ENCODE measurements at regions not wholly inside any gene's neighbourhood (a gene's known extent, or its start where the extent isn't known, plus 50 kb on each side); places are given as distances from the start of the nearest gene placed in this dataset.

DNA sequence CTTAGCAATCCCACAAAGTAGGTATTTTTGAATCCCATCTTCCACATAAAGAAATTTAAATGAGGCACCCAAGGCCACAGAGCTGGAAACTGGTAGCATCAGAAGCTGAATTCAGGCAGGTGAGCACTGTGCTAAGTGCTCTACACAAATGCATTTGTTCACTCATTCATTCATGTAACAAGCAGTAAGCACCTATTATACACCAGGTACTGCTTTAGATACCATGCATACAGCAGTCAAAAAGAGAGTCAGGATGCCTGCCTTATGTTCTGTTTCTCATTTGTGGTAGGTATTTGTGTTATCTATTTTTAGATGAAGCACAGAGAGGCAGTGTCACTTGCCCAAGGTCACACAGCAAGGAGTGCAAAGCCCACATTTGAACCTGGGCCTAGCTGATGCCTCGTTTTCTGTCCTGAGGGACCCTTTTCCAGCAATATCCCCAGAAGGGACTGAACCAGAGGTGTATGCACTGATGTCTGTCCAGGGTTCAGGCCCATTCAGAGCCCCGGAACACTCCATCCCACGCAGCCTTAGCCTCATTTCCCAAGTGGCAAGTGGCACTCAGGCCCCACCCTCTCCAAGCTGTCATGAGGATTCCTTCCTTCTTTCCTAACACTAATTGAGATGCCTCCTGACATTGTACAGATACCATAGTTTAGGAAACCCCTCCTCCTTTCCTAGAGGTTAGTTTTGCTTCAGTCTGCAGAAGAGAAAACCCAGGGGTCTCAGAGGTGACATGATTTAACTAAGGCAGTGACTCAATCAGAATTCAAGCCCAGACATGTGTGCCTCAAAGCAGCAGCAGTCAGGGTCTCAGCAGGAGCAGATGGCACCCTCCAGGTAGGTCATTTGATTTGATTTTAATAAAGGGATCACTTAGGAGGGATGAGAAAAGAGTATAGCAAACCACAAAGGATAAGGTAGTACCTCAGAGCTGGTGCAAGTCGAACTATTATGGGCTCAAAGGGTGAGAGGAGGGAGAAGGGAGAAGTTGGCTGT, 61.2 kb upstream of the SIRPA start:
- 78% methylated on average over 4 of the region's 4 CpGs for WGBS
- DNase-seq (ENCODE audit: low read depth in 6 of 9, low spot score in 9 of 9): no peak
- no peaks in the 10 kb centered on the region for H3K36me3 ChIP-seq (ENCODE audit: control insufficient read depth in 2 of 2, insufficient read depth in 2 of 2, low read length in 1 of 2)
- H3K4me3 ChIP-seq (ENCODE audit: low read length in 2 of 2): no peak overlapping the region
- H3K9me3 ChIP-seq (ENCODE audit: control insufficient read depth in 2 of 2, insufficient read depth in 1 of 2, low read length in 1 of 2): no peaks in the 10 kb centered on the region
- no peak overlapping the region for H3K27ac ChIP-seq (ENCODE audit: low read depth in 1 of 2, low read length in 1 of 2)
- H3K27me3 ChIP-seq (ENCODE audit: control insufficient read depth in 2 of 2, insufficient read depth in 1 of 2, low read length in 1 of 2): no peaks in the 10 kb centered on the region
- no peaks in the 10 kb centered on the region for H3K4me1 ChIP-seq (ENCODE audit: control insufficient read depth in 2 of 2, insufficient read depth in 2 of 2, low read length in 2 of 2)

DNA sequence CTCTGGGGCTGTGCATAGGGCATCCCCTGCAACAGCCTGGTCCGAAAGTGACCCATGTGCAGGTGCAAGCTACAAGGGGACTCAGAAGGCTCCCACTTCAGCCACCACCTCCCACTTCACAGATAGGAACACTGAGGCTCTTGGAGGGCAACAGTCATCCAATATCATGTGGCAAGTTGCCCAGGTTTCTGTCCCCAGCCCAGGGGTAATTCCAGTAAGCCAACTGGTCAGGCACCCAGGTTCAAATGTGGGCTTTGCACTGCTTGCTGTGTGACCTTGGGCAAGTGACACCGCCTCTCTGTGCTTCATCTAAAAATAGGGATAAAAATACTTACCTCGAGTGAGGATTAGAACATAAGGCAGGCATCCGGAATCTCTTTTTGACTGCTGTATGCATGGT, 62.0 kb upstream of the SIRPA start:
- 95% methylated on average over 4 of the region's 4 CpGs for WGBS
- no peak for DNase-seq (ENCODE audit: low read depth in 6 of 9, low spot score in 9 of 9)
- H3K4me3 ChIP-seq (ENCODE audit: low read length in 2 of 2): no peak overlapping the region
- H3K9me3 ChIP-seq (ENCODE audit: control insufficient read depth in 2 of 2, insufficient read depth in 1 of 2, low read length in 1 of 2): no peaks in the 10 kb centered on the region
- no peaks in the 10 kb centered on the region for H3K36me3 ChIP-seq (ENCODE audit: control insufficient read depth in 2 of 2, insufficient read depth in 2 of 2, low read length in 1 of 2)
- no peaks in the 10 kb centered on the region for H3K4me1 ChIP-seq (ENCODE audit: control insufficient read depth in 2 of 2, insufficient read depth in 2 of 2, low read length in 2 of 2)
- H3K27me3 ChIP-seq (ENCODE audit: control insufficient read depth in 2 of 2, insufficient read depth in 1 of 2, low read length in 1 of 2): no peaks in the 10 kb centered on the region
- H3K27ac ChIP-seq (ENCODE audit: low read depth in 1 of 2, low read length in 1 of 2): no peak overlapping the region

DNA sequence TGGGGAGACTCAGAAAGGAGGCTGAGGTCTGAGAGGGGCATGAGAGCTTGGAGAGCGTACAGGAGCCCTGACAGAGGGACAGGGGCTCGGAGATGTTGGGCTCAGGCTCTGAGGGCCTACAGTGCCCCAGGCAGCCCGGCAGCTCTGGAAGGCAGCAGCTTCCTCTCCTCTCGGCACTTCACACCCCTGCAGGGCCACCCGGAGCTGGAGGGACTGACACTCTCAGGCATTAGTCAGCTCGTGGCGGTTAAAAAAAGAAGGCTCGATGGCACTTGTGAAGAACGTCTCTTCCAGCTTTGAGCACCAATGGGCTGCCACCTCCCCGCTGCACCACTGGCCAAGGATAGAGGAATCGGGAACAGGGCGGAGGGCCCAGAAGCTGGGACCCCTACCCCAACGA, 62.6 kb upstream of the SIRPA start:
- Histone ChIP-seq H3K4me3 (ENCODE audit: low read length in 2 of 2) (no peak overlapping the region), H3K27ac (ENCODE audit: low read depth in 1 of 2, low read length in 1 of 2) (no peak overlapping the region), H3K4me1 (ENCODE audit: control insufficient read depth in 2 of 2, insufficient read depth in 2 of 2, low read length in 2 of 2) (no peaks in the 10 kb centered on the region), H3K36me3 (ENCODE audit: control insufficient read depth in 2 of 2, insufficient read depth in 2 of 2, low read length in 1 of 2) (no peaks in the 10 kb centered on the region), H3K9me3 (ENCODE audit: control insufficient read depth in 2 of 2, insufficient read depth in 1 of 2, low read length in 1 of 2) (no peaks in the 10 kb centered on the region), H3K27me3 (ENCODE audit: control insufficient read depth in 2 of 2, insufficient read depth in 1 of 2, low read length in 1 of 2) (no peaks in the 10 kb centered on the region)
- no peak for DNase-seq (ENCODE audit: low read depth in 6 of 9, low spot score in 9 of 9)
- 92% methylated on average over 13 of the region's 13 CpGs for WGBS

DNA sequence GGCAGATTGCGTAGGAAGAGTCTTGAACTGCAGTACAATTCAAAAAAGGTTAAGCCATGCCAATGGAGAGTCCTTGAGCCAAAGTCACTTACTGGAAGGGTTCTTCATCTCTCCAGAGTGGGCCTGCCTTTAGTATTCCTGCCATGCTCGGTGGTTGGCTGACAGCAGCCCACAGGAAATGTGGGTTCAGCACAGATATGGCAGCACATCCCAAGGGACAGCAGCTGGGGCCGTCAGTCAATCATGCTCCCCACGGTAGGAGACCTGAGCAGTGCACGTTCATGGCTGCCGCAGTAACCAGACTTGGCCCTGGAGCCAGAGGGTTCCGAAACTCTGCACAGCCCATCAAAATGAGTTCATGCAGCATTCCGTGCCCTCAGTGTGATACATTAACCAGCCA, 63.6 kb upstream of the SIRPA start:
- no peaks in the 10 kb centered on the region for H3K9me3 ChIP-seq (ENCODE audit: control insufficient read depth in 2 of 2, insufficient read depth in 1 of 2, low read length in 1 of 2)
- H3K27ac ChIP-seq (ENCODE audit: low read depth in 1 of 2, low read length in 1 of 2): no peak overlapping the region
- WGBS: 78% methylated on average over 8 of the region's 8 CpGs
- no peaks in the 10 kb centered on the region for H3K27me3 ChIP-seq (ENCODE audit: control insufficient read depth in 2 of 2, insufficient read depth in 1 of 2, low read length in 1 of 2)
- no peaks in the 10 kb centered on the region for H3K4me1 ChIP-seq (ENCODE audit: control insufficient read depth in 2 of 2, insufficient read depth in 2 of 2, low read length in 2 of 2)
- no peak overlapping the region for H3K4me3 ChIP-seq (ENCODE audit: low read length in 2 of 2)
- DNase-seq (ENCODE audit: low read depth in 6 of 9, low spot score in 9 of 9): no peak
- H3K36me3 ChIP-seq (ENCODE audit: control insufficient read depth in 2 of 2, insufficient read depth in 2 of 2, low read length in 1 of 2): no peaks in the 10 kb centered on the region

DNA sequence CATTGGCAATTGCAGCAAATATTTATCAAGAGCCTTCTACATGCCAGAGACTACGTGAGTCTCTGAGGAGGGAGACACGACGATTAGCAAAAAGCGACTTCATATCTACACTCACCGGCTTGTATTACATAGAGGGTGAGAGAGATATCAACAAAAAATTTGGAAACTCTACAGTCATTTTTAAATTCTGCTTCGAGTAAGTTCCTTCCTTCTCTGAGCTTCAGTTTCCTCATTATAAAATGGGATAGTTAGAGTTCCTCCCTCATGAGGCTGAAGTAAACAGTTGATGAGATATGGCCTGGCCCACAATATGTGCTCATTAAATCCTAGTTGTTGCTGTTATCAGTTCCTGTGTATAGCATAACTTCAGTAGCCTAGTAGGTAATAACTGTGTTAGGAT, 64.1 kb upstream of the SIRPA start:
- H3K4me1 ChIP-seq (ENCODE audit: control insufficient read depth in 2 of 2, insufficient read depth in 2 of 2, low read length in 2 of 2): no peaks in the 10 kb centered on the region
- H3K27me3 ChIP-seq (ENCODE audit: control insufficient read depth in 2 of 2, insufficient read depth in 1 of 2, low read length in 1 of 2): no peaks in the 10 kb centered on the region
- H3K4me3 ChIP-seq (ENCODE audit: low read length in 2 of 2): no peak overlapping the region
- H3K9me3 ChIP-seq (ENCODE audit: control insufficient read depth in 2 of 2, insufficient read depth in 1 of 2, low read length in 1 of 2): no peaks in the 10 kb centered on the region
- no peaks in the 10 kb centered on the region for H3K36me3 ChIP-seq (ENCODE audit: control insufficient read depth in 2 of 2, insufficient read depth in 2 of 2, low read length in 1 of 2)
- H3K27ac ChIP-seq (ENCODE audit: low read depth in 1 of 2, low read length in 1 of 2): no peak overlapping the region
- 87% methylated on average over 6 of the region's 6 CpGs for WGBS
- DNase-seq (ENCODE audit: low read depth in 6 of 9, low spot score in 9 of 9): no peak

DNA sequence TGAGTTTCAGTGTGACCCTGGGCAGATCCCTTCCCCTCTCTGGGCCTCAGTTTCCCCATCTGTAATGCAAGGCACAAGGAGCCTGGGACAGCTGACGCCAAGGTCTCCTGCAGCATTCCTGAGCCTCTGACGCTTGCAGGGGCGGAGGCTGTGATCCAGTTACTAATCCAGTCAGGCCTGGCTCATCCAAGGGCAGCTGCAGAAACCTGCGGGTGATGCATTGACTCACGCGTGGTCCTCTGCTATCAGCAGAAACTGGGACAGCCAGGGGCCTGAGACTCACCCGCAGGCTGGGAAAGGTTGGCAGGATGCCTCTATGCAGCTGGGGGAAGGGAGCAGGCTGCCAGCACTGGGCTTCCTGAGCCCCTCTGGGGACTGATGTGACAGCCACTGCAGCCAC, 65.0 kb upstream of the SIRPA start:
- 89% methylated on average over 7 of the region's 7 CpGs for WGBS
- Histone ChIP-seq H3K27me3 (ENCODE audit: control insufficient read depth in 2 of 2, insufficient read depth in 1 of 2, low read length in 1 of 2) (no peaks in the 10 kb centered on the region), H3K4me1 (ENCODE audit: control insufficient read depth in 2 of 2, insufficient read depth in 2 of 2, low read length in 2 of 2) (no peaks in the 10 kb centered on the region), H3K4me3 (ENCODE audit: low read length in 2 of 2) (no peak overlapping the region), H3K9me3 (ENCODE audit: control insufficient read depth in 2 of 2, insufficient read depth in 1 of 2, low read length in 1 of 2) (no peaks in the 10 kb centered on the region), H3K27ac (ENCODE audit: low read depth in 1 of 2, low read length in 1 of 2) (no peak overlapping the region), H3K36me3 (ENCODE audit: control insufficient read depth in 2 of 2, insufficient read depth in 2 of 2, low read length in 1 of 2) (no peaks in the 10 kb centered on the region)
- no peak for DNase-seq (ENCODE audit: low read depth in 6 of 9, low spot score in 9 of 9)

DNA sequence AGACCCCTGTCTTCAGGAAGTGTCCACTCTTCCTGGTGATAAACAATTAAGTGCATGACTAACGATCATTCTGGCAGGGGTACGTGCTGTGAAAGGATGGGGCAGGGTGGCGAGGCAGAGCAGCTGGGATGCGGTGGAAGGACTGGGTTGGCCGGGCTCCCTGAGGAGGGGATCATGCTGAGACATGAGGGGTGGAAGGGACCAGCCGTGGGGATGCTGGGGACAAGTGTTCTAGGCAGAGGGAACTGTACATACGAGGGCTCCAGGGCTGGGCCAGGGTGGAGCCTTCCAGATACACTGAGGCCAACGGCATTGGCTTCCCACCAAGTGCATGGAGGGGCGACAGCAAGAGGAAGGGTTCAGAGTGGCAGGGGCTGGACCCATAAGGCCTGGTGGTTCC, 65.7 kb upstream of the SIRPA start:
- 92% methylated on average over 9 of the region's 9 CpGs for WGBS
- Histone ChIP-seq H3K27me3 (ENCODE audit: control insufficient read depth in 2 of 2, insufficient read depth in 1 of 2, low read length in 1 of 2) (no peaks in the 10 kb centered on the region), H3K36me3 (ENCODE audit: control insufficient read depth in 2 of 2, insufficient read depth in 2 of 2, low read length in 1 of 2) (no peaks in the 10 kb centered on the region), H3K4me3 (ENCODE audit: low read length in 2 of 2) (no peak overlapping the region), H3K27ac (ENCODE audit: low read depth in 1 of 2, low read length in 1 of 2) (no peak overlapping the region), H3K4me1 (ENCODE audit: control insufficient read depth in 2 of 2, insufficient read depth in 2 of 2, low read length in 2 of 2) (no peaks in the 10 kb centered on the region), H3K9me3 (ENCODE audit: control insufficient read depth in 2 of 2, insufficient read depth in 1 of 2, low read length in 1 of 2) (no peaks in the 10 kb centered on the region)
- no peak for DNase-seq (ENCODE audit: low read depth in 6 of 9, low spot score in 9 of 9)

DNA sequence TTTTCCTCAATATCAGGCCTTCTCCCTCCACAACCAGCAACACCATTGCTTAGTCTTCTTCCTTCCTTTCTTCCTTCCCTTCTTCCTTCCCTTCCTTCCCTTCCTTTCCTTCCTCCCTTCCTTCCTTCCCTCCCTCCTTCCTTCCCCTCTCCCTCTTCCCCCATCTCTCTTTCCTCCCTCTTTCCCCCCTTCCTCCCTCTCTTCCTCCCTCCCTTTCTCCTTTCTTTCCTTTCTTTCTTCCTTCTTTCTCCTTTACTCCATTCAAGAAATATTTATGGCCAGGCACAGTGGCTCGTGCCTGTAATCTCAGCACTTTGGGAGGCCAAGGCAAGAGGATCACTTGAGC, 66.4 kb upstream of the SIRPA start:
- no peaks in the 10 kb centered on the region for H3K27me3 ChIP-seq (ENCODE audit: control insufficient read depth in 2 of 2, insufficient read depth in 1 of 2, low read length in 1 of 2)
- no peak overlapping the region for H3K27ac ChIP-seq (ENCODE audit: low read depth in 1 of 2, low read length in 1 of 2)
- H3K9me3 ChIP-seq (ENCODE audit: control insufficient read depth in 2 of 2, insufficient read depth in 1 of 2, low read length in 1 of 2): no peaks in the 10 kb centered on the region
- 85% methylated on average over 1 of the region's 1 CpG for WGBS
- H3K36me3 ChIP-seq (ENCODE audit: control insufficient read depth in 2 of 2, insufficient read depth in 2 of 2, low read length in 1 of 2): no peaks in the 10 kb centered on the region
- DNase-seq (ENCODE audit: low read depth in 6 of 9, low spot score in 9 of 9): no peak
- H3K4me1 ChIP-seq (ENCODE audit: control insufficient read depth in 2 of 2, insufficient read depth in 2 of 2, low read length in 2 of 2): no peaks in the 10 kb centered on the region
- no peak overlapping the region for H3K4me3 ChIP-seq (ENCODE audit: low read length in 2 of 2)

DNA sequence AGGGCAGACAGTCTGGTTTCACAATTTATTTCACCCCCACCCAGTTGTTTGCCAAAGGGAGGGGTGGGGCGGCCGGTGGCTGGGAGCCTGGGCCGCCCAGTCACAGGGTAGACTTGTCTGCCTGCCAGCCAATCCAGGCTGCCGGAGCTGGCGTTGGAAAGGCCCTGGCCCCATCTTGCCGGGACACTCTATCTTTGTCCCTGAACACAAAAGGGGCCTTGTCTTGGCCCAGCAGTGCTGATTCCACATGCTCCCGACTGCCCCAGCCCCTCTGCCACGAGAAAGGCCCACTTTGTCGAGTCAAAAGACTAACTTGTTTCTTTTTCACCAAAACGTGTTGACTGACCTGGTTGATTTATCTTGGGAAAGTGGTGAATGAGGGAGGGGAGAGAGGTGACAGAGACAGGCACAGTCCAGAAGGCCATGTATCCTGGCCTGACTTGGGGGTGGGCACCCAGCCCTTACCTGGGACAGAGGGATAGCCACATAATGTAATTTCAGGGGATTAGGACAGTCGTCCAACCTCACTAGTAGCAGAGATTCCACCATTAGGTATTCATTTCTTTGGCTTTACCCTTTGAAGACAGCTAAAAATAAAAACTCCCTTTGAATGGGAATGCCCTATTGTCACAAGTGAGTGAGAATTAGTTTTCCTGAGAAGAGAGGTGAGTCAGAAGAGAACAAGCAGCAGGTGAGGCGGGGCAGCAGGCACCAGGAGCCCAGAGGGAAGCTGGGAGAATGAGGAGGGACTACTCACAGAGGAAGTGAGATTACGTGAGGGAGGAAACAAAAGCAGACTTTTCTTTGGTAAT, 67.0 kb upstream of the SIRPA start:
- 91% methylated on average over 13 of the region's 13 CpGs for WGBS

More for the DNA sequence above, 67.0 kb upstream of the SIRPA start:
- Histone ChIP-seq H3K36me3 (ENCODE audit: control insufficient read depth in 2 of 2, insufficient read depth in 2 of 2, low read length in 1 of 2) (no peaks in the 10 kb centered on the region), H3K27me3 (ENCODE audit: control insufficient read depth in 2 of 2, insufficient read depth in 1 of 2, low read length in 1 of 2) (no peaks in the 10 kb centered on the region), H3K4me1 (ENCODE audit: control insufficient read depth in 2 of 2, insufficient read depth in 2 of 2, low read length in 2 of 2) (no peaks in the 10 kb centered on the region), H3K4me3 (ENCODE audit: low read length in 2 of 2) (no peak overlapping the region), H3K27ac (ENCODE audit: low read depth in 1 of 2, low read length in 1 of 2) (no peak overlapping the region), H3K9me3 (ENCODE audit: control insufficient read depth in 2 of 2, insufficient read depth in 1 of 2, low read length in 1 of 2) (peaks cover 0 to 4% of the 10 kb centered on the region in 2 donors)
- no peak for DNase-seq (ENCODE audit: low read depth in 6 of 9, low spot score in 9 of 9)

Data from thymus (tissue), 11 donors.